Endothelial cell of umbilical vein (primary cell): ENCODE measurements at regions not wholly inside any gene's neighbourhood (a gene's known extent, or its start where the extent isn't known, plus 50 kb on each side); places are given as distances from the start of the nearest gene placed in this dataset.

ENCODE experiments used
- BruUV-seq: library from RNA; stranded (reverse); fragments of 400-500 nt; replicated peaks from 2 replicates; lab custom pipeline; 2021; lab: Mats Ljungman, UMichigan
- CTCF ChIA-PET: fragments of 300-600, 350-600 bp; sonication (Branson Sonifier 250); formaldehyde crosslinking; loops from one replicate; lab custom pipeline; 2021; ENCODE audit warnings: antibody characterized with exemption, inconsistent platforms; lab: Charles Lee
- POLR2A ChIA-PET: fragments of 300-600, 350-600 bp; sonication (Branson Sonifier 250); formaldehyde crosslinking; loops from one replicate; lab custom pipeline; 2021; ENCODE audit warnings: antibody characterized with exemption, inconsistent platforms; lab: Charles Lee
- DNase-seq: peaks from one replicate; pipeline ENCODE4 v3.0.0-alpha.2; 2011; ENCODE audit warnings: low read depth, low spot score
- FAIRE-seq: peaks from 2 replicates; lab custom pipeline; 2011; peaks lifted over from hg19 to GRCh38; lab: Jason Lieb, UNC
- H2AFZ ChIP-seq: 2 replicates; pipeline ENCODE4 v1.6.0; 2012; ENCODE audit warnings: low read depth, low read length, control low read depth, inconsistent platforms
- H3K27ac ChIP-seq: 2 replicates; pipeline ENCODE4 v1.5.1; 2011; ENCODE audit warnings: low read depth, mild to moderate bottlenecking, control low read depth, low read length, moderate library complexity; ENCODE audit not compliant: insufficient read depth
- H3K27me3 ChIP-seq, 2 experiments: 2 replicates each; pipeline versions ENCODE4 v1.6.0 to v1.6.1; 2011; ENCODE audit warnings: low read length in 2 of 2, mixed read lengths in 1 of 2; ENCODE audit not compliant: control insufficient read depth in 2 of 2, insufficient read depth in 2 of 2
- H3K36me3 ChIP-seq, 2 experiments: 2 replicates in 1 of 2; 3 replicates in 1 of 2; pipeline ENCODE4 v1.5.1; 2011; ENCODE audit warnings: low read length in 2 of 2, mild to moderate bottlenecking in 1 of 2, moderate library complexity in 1 of 2; ENCODE audit not compliant: control insufficient read depth in 2 of 2, insufficient read depth in 2 of 2; ENCODE audit errors: extremely low read depth in 1 of 2
- H3K4me1 ChIP-seq: 3 replicates; pipeline ENCODE4 v1.5.1; 2011; ENCODE audit warnings: mild to moderate bottlenecking, low read length; ENCODE audit not compliant: control insufficient read depth, insufficient read depth; ENCODE audit errors: extremely low read depth
- H3K4me2 ChIP-seq: 2 replicates; pipeline ENCODE4 v1.6.1; 2011; ENCODE audit warnings: low read length, control low read depth, mixed read lengths; ENCODE audit not compliant: insufficient read depth
- H3K4me3 ChIP-seq, 3 experiments: fragments of 200-600 bp in 1 of 3; sonication (generic), shearing (Covaris generic) in 1 of 3; replicated peaks in 1 of 3; 2 replicates each; pipeline ENCODE4 v1.5.1; 2011 to 2016; ENCODE audit warnings: control low read depth in 3 of 3, low read length in 3 of 3, mild to moderate bottlenecking in 2 of 3, inconsistent platforms in 1 of 3, low read depth in 1 of 3, moderate library complexity in 1 of 3; ENCODE audit not compliant: insufficient read depth in 1 of 3
- H3K79me2 ChIP-seq: 2 replicates; pipeline ENCODE4 v1.6.0; 2012; ENCODE audit warnings: low read length, inconsistent platforms; ENCODE audit not compliant: control insufficient read depth, insufficient read depth
- H3K9ac ChIP-seq: replicated peaks from 2 replicates; pipeline ENCODE3; 2011; ENCODE audit warnings: low read length, control low read depth; ENCODE audit not compliant: insufficient read depth; ENCODE audit errors: extremely low read depth
- H3K9me1 ChIP-seq: replicated peaks from 3 replicates; pipeline ENCODE4 v1.6.0; 2011; ENCODE audit warnings: mild to moderate bottlenecking, low read length; ENCODE audit not compliant: control insufficient read depth, insufficient read depth; ENCODE audit errors: extremely low read depth
- H3K9me3 ChIP-seq: replicated peaks from 2 replicates; pipeline ENCODE4 v1.5.1; 2012; ENCODE audit warnings: low read length, inconsistent platforms; ENCODE audit not compliant: control insufficient read depth, insufficient read depth
- H4K20me1 ChIP-seq: replicated peaks from 2 replicates; pipeline ENCODE3; 2011; ENCODE audit warnings: mild to moderate bottlenecking, low read length; ENCODE audit not compliant: control insufficient read depth, insufficient read depth; ENCODE audit errors: extremely low read depth
- EZH2 ChIP-seq: IDR thresholded peaks from 2 replicates; pipeline ENCODE4 v1.6.1; 2012; ENCODE audit warnings: borderline replicate concordance, low read depth, mild to moderate bottlenecking, moderate library complexity, low read length, inconsistent platforms; ENCODE audit not compliant: severe bottlenecking
- FOS ChIP-seq: IDR thresholded peaks from 2 replicates; pipeline ENCODE4 v1.6.1; 2011; ENCODE audit warnings: mild to moderate bottlenecking, low read length, moderate library complexity, borderline replicate concordance; ENCODE audit not compliant: insufficient read depth
- GATA2 ChIP-seq: IDR thresholded peaks from 2 replicates; pipeline ENCODE4 v1.7.0; 2011; ENCODE audit warnings: low read depth, mild to moderate bottlenecking, moderate library complexity, mixed read lengths, low read length; ENCODE audit not compliant: insufficient read length, insufficient read depth
- JUN ChIP-seq: IDR thresholded peaks from 2 replicates; pipeline ENCODE4 v1.6.1; 2011; ENCODE audit warnings: borderline replicate concordance, low read depth; ENCODE audit not compliant: insufficient read length, insufficient read depth
- MYC ChIP-seq: IDR thresholded peaks from one replicate; pipeline ENCODE4 v1.6.1; 2011; ENCODE audit warnings: mild to moderate bottlenecking, low read depth, low read length
- POLR2A ChIP-seq: IDR thresholded peaks from 2 replicates; pipeline ENCODE4 v1.6.1; 2012; ENCODE audit warnings: low read depth, mild to moderate bottlenecking, control low read depth, low read length
- POLR2AphosphoS5 ChIP-seq: IDR thresholded peaks from 2 replicates; pipeline ENCODE4 v1.6.1; 2012; ENCODE audit warnings: low read depth, mild to moderate bottlenecking, control low read depth, low read length, moderate library complexity; ENCODE audit not compliant: insufficient read depth
- dilution Hi-C: fragments of 300-500 bp; cut with MboI; formaldehyde crosslinking; loops from one replicate; pipeline ENCODE4 v1.15.0; 2019; ENCODE audit warnings: low sequenced_read_pairs; ENCODE audit not compliant: extremely low pct_ligation_motif_present
- intact Hi-C: fragments of 100-400 bp; cut with micrococcal nuclease; formaldehyde crosslinking; loops from one replicate; pipeline ENCODE4 v1.10.0; 2022
- TF ChIP-seq, protein P1 (sequence below), 2 donors: IDR thresholded peaks; 1 replicate in 1 of 2; 2 replicates in 1 of 2; pipeline ENCODE4 v1.5.1; 2011; ENCODE audit warnings: low read length in 2 of 2, mild to moderate bottlenecking in 2 of 2, moderate library complexity in 2 of 2, control low read depth in 1 of 2, inconsistent platforms in 1 of 2, low read depth in 1 of 2; ENCODE audit not compliant: insufficient read depth in 1 of 2; ENCODE audit errors: extremely low read depth in 1 of 2

DNA sequence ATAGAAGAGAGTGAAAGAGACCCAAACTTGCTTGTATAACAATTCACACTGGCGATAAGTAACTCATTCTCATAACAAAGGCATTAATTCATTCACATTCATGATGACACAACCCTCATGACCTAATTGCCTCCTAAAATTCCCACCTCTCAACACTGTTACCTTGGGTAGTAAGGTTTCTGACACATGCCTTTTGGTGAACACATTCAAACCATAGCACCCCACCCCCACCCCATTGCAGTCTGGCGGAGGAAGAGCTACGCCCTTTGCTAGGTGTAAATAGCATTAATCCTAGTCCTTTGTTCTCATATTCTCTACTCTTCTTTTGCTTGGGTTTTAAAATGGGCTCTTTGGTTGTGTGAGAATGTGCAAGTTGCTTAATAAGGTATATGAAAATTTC, 361.5 kb downstream of the DSEL start:
- POLR2A ChIA-PET, result no interaction called here
- no peaks in the 10 kb centered on the region for H3K9me1 ChIP-seq
- H3K9me3 ChIP-seq, result no peaks in the 10 kb centered on the region
- TF ChIP-seq FOS, result no peak
- TF ChIP-seq, protein P1, sequence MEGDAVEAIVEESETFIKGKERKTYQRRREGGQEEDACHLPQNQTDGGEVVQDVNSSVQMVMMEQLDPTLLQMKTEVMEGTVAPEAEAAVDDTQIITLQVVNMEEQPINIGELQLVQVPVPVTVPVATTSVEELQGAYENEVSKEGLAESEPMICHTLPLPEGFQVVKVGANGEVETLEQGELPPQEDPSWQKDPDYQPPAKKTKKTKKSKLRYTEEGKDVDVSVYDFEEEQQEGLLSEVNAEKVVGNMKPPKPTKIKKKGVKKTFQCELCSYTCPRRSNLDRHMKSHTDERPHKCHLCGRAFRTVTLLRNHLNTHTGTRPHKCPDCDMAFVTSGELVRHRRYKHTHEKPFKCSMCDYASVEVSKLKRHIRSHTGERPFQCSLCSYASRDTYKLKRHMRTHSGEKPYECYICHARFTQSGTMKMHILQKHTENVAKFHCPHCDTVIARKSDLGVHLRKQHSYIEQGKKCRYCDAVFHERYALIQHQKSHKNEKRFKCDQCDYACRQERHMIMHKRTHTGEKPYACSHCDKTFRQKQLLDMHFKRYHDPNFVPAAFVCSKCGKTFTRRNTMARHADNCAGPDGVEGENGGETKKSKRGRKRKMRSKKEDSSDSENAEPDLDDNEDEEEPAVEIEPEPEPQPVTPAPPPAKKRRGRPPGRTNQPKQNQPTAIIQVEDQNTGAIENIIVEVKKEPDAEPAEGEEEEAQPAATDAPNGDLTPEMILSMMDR (IDR thresholded peaks at IDR 0.05; ENCODE audit: extremely low read depth in 1 of 2, insufficient read depth in 1 of 2, low read depth in 1 of 2, low read length in 2 of 2), result no peak
- no peak for TF ChIP-seq EZH2
- TF ChIP-seq POLR2A, result no peak
- no peak for TF ChIP-seq POLR2AphosphoS5
- no peaks in the 10 kb centered on the region for H3K36me3 ChIP-seq
- no peak overlapping the region for H3K27ac ChIP-seq
- no peaks in the 10 kb centered on the region for H3K79me2 ChIP-seq
- no peak overlapping the region for H3K4me3 ChIP-seq
- H3K27me3 ChIP-seq, result no peaks in the 10 kb centered on the region
- intact Hi-C loops (no loop called here), dilution Hi-C loops (no loop called here)
- H4K20me1 ChIP-seq, result no peaks in the 10 kb centered on the region
- CTCF ChIA-PET, result no interaction called here
- no peak overlapping the region for H3K4me2 ChIP-seq
- BruUV-seq, result no TSS peak
- no peaks in the 10 kb centered on the region for H3K4me1 ChIP-seq
- DNase-seq (no peak), FAIRE-seq (no peak)
- H2AFZ ChIP-seq, result no peak overlapping the region
- no peak overlapping the region for H3K9ac ChIP-seq

DNA sequence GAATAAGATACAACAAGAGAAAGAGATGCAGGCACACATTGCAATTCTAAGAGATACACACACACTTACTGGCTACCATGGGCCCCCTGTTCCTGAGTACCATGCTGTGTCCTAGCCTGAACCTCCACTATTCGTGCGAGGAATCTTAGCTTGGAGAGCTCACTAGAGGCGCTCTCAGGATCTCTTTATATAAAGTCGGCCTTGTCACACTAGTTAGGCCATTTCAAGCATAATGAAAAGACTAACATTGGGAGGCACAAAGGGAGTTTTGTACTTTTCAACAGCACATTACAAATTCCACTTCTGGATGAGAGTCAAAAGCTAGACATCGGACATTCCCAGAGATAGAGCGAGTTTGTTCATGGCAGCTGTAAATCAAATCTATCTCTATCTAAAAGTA, 365.2 kb downstream of the DSEL start:
- Histone ChIP-seq H4K20me1 (no peaks in the 10 kb centered on the region), H3K4me1 (no peaks in the 10 kb centered on the region), H3K4me2 (no peak overlapping the region), H3K9ac (no peak overlapping the region), H3K9me3 (no peaks in the 10 kb centered on the region), H3K27ac (no peak overlapping the region), H3K9me1 (no peaks in the 10 kb centered on the region), H3K79me2 (no peaks in the 10 kb centered on the region), H3K27me3 (no peaks in the 10 kb centered on the region), H2AFZ (no peak overlapping the region), H3K4me3 (no peak overlapping the region), H3K36me3 (no peaks in the 10 kb centered on the region)
- ChIA-PET POLR2A (no interaction called here), CTCF (no interaction called here)
- intact Hi-C loops, result no loop called here
- BruUV-seq, result no TSS peak
- no peak for TF ChIP-seq JUN
- no peak for TF ChIP-seq EZH2
- no peak for TF ChIP-seq MYC
- TF ChIP-seq GATA2, result no peak
- TF ChIP-seq POLR2A, result no peak
- TF ChIP-seq FOS, result no peak
- no peak for TF ChIP-seq POLR2AphosphoS5
- TF ChIP-seq, protein P1 (IDR thresholded peaks at IDR 0.05; ENCODE audit: extremely low read depth in 1 of 2, insufficient read depth in 1 of 2, low read depth in 1 of 2, low read length in 2 of 2), result no peak
- dilution Hi-C loops, result no loop called here
- no peak for FAIRE-seq
- no peak for DNase-seq
